Spinal cord (tissue), 9 donors: ENCODE measurements at regions not wholly inside any gene's neighbourhood (a gene's known extent, or its start where the extent isn't known, plus 50 kb on each side); places are given as distances from the start of the nearest gene placed in this dataset.
"Not testable (repeated sequence)": the region's sequence is repeated elsewhere in the genome, so short reads cannot be mapped to it uniquely, and the experiment has no call there.

Experiments
- DNase-seq, 6 donors: peaks; one replicate each; pipeline versions ENCODE4 v3.0.0 to v3.0.0-alpha.2; 2013 to 2015; ENCODE audit warnings: low spot score in 6 of 6, low read depth in 4 of 6
- H3K27ac ChIP-seq: one replicate; pipeline ENCODE4 v1.5.1; 2013; ENCODE audit warnings: low read depth, low read length, control low read depth
- H3K27me3 ChIP-seq: one replicate; pipeline ENCODE4 v1.6.1; 2013; ENCODE audit warnings: low read length; ENCODE audit not compliant: control insufficient read depth, insufficient read depth
- H3K36me3 ChIP-seq: one replicate; pipeline ENCODE4 v1.6.1; 2013; ENCODE audit warnings: low read length; ENCODE audit not compliant: control insufficient read depth, insufficient read depth
- H3K4me1 ChIP-seq: one replicate; pipeline ENCODE4 v1.6.1; 2013; ENCODE audit warnings: low read length; ENCODE audit not compliant: control insufficient read depth, insufficient read depth
- H3K4me3 ChIP-seq: one replicate; pipeline ENCODE4 v1.5.1; 2013; ENCODE audit warnings: low read depth, low read length, control low read depth
- H3K9me3 ChIP-seq: one replicate; pipeline ENCODE4 v1.6.1; 2013; ENCODE audit warnings: low read length; ENCODE audit not compliant: control insufficient read depth, insufficient read depth
- WGBS: methylation state at CpG from one replicate; pipeline ENCODE4 v1.1.5; 2013; ENCODE audit warnings: missing lambda C conversion rate; ENCODE audit not compliant: insufficient coverage; 5-methylcytosine and 5-hydroxymethylcytosine counted together
- donor health status: healthy.

DNA sequence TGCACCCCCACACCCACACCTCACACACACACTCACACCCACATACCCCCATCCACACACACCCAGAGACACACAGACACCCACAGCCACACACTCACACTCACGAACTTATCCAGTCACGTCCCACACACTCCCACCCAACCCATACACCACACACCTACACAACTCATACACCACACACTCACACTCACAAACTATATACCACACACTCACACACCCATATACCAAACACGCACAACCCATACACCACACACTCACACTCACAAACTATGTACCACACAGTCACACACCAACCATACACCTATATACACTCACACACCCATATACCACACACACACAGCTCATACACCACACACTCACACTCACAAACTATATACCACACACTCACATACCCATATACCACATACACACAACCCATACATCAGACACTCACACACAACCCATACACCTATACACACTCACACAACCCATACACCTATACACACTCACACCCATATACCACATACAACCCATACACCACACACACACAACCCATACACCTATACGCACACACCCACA, 162.4 kb downstream of the TMEM121 start:
- WGBS: 95% methylated on average over 4 of the region's 4 CpGs
- DNase-seq, H3K9me3 ChIP-seq: not testable (repeated sequence)

DNA sequence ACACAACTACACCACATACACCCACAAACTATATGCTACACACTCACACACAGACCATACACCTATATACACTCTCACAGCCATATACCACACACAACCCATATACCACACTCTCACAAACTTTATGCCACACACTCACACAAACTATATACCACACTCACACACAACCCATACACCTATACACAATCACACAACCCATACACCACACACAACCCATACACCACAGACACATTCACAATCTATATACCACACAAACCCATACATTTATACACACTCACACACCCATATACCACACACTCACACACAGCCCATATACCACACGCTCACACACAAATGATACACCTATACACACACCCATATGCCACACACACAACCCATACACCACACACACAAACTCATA, 163.3 kb downstream of the TMEM121 start:
- Histone ChIP-seq H3K36me3 (no peaks in the 10 kb centered on the region), H3K9me3 (peaks cover 9% of the 10 kb centered on the region), H3K4me3 (no peak overlapping the region), H3K4me1 (no peaks in the 10 kb centered on the region), H3K27me3 (no peaks in the 10 kb centered on the region), H3K27ac (no peak overlapping the region)
- whole genome bisulfite sequencing: 93% methylated on average over 1 of the region's 1 CpG
- no peak for DNase-seq

More for the DNA sequence above, 162.4 kb downstream of the TMEM121 start:
- H3K27me3 ChIP-seq, H3K4me1 ChIP-seq, H3K27ac ChIP-seq, H3K36me3 ChIP-seq, H3K4me3 ChIP-seq: not testable (repeated sequence)

DNA sequence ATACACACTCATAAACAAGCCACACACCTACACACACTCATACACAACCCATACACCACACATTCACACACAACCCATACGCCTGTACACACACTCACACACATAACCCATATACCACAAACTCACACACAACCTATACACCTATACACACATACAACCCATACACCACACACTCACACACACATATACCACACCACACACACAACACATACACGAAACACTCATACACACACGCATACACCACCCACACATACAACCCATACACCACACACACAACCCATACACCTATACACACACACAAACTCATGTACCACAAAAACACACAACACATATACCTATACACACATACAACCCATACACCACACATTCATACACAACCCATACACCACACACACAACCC, 164.3 kb downstream of the TMEM121 start:
- WGBS: 81% methylated on average over 3 of the region's 3 CpGs
- no peaks in the 10 kb centered on the region for H3K27me3 ChIP-seq
- peaks cover 9% of the 10 kb centered on the region for H3K9me3 ChIP-seq
- H3K36me3 ChIP-seq: no peaks in the 10 kb centered on the region
- no peak overlapping the region for H3K27ac ChIP-seq
- no peak for DNase-seq
- no peak overlapping the region for H3K4me3 ChIP-seq
- H3K4me1 ChIP-seq: no peaks in the 10 kb centered on the region

DNA sequence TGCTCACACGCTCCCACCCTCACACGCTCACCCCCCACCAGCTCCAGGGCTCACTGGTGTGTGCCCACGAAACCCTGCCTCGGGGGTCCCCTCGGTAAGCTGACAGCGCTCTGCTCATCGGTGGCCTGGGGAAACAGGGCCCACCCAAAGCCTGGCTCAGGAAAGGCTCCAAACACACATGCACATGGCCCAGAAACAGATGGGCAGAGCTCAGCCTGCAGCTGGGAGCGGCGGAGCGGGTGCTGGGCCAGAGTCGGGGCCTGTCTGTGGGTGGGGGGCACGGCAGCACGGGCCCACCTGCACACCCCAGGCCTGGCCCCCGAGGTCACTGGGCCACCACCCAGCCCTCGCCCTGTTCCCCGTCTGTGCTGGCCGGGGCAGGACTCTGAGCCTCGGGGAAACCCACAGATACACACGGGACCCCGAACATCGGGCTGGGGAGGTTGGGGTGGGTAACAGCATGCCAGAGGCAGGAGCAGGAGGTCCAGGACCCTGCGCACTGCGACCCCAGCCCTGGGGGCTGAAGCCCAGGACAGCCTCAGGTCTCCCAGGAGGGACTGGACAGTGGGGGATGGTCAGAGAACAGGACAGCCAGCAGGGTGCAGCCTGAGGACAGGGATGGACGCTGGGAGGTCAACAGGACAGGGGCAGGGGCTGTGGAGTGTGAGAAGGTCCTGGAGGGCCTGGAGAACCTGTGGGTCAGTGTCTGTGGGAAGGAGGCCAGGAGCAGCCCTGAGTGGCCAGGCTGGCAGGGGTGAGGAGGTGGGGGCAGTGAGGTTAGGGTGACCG, 165.1 kb downstream of the TMEM121 start:
- not testable (repeated sequence) for H3K4me1 ChIP-seq, DNase-seq, H3K36me3 ChIP-seq, H3K4me3 ChIP-seq, H3K27me3 ChIP-seq, H3K27ac ChIP-seq, H3K9me3 ChIP-seq
- 91% methylated on average over 16 of the region's 25 CpGs for WGBS

DNA sequence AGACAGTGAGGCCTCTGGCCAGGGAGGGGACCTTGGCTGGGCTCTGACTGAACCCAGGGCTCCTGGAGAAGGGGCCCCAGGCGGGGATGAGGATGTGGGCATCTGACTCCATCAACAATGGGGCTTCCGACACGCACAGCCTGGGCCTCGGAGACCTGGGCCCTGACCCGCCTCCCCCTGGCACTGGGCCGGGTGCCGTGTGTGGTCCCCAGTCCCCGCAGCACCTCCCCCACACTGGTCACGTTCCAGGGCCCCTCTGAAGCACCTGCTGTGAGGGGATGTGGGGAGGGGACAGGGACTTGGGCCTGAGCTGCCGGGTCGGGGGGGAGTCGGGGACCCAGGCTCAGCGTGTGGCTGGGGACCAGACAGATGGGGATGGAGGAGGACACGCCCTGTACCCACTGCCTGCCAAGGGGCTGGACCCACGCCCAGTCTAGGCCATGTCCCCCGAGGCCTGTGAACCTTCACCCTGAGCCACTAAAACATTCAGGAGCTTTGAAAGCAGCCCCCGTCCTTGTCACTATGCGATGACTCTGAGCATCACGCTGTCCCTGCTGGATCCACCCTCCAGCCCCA, 165.8 kb downstream of the TMEM121 start:
- not testable (repeated sequence) for H3K9me3 ChIP-seq, H3K27me3 ChIP-seq, H3K36me3 ChIP-seq, H3K4me1 ChIP-seq, DNase-seq, H3K27ac ChIP-seq, H3K4me3 ChIP-seq
- no CpG with 5 or more reads among the region's 19 CpGs for whole genome bisulfite sequencing

DNA sequence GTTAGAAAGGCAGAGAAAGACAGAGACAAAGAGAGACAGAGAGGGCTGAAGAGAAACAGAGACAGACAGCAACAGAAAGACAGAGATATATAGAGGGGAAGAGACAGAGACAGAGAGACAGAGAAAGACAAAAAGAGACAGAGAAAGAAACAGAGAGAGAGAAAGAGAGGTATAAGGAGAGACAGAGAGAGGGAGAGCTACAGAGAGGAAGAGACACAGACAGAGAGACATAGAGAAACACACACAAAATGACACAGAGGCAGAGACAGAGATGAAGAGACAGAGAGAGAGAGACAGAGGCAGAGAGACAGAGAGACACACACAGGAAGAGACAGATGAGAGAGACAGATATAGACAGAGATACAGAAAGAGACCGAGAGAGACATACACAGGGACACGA, 168.6 kb downstream of the TMEM121 start:
- no peak for DNase-seq
- no peak overlapping the region for H3K27ac ChIP-seq
- no peaks in the 10 kb centered on the region for H3K27me3 ChIP-seq
- H3K9me3 ChIP-seq: peaks cover 9% of the 10 kb centered on the region
- H3K4me3 ChIP-seq: no peak overlapping the region
- H3K4me1 ChIP-seq: no peaks in the 10 kb centered on the region
- H3K36me3 ChIP-seq: no peaks in the 10 kb centered on the region
- no CpG with 5 or more reads among the region's 2 CpGs for WGBS

DNA sequence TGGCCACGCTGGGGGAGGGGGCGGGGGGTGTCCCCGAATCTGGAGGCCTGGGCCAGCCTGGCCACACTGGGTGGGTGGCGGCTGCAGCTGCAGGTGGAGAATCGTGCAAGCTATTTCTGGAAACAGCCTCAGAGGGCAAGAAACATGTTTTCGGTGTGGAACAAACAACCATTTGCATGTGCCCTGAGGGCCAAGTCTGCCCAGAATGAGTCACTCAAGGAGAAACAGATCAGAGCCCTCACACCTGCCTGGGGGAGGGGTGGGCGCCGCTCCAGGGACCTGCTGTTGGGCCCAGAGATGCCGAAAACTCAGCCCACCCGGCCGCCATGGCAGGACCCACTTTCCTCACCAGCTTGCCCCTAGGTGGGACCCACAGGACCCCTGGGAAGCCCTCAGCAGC, 170.0 kb downstream of the TMEM121 start:
- not testable (repeated sequence) for H3K27me3 ChIP-seq, DNase-seq, H3K27ac ChIP-seq, H3K36me3 ChIP-seq, H3K4me3 ChIP-seq, H3K4me1 ChIP-seq, H3K9me3 ChIP-seq
- WGBS: no CpG with 5 or more reads among the region's 11 CpGs

DNA sequence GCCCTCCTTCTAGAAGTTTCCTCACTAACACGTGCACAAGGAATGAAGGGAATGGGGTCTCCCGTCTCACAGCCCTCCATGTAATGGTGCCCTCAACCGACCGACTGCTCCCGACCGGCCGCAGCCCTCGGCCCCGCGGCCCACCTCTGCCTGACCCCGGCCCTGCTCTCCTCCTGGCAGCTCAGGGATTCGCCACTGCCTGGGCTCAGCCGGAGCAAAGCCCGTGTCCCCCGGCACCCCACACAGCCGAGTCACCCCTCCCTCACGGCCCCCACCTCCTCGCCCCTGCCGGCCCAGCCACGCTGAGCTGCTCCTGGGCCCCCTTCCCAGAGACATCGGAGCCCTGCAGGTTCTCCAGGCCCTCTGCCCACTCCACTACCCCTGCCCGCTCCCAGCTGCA, 171.0 kb downstream of the TMEM121 start:
- not testable (repeated sequence) for H3K4me3 ChIP-seq, H3K27ac ChIP-seq, DNase-seq, H3K36me3 ChIP-seq, H3K4me1 ChIP-seq, H3K9me3 ChIP-seq, H3K27me3 ChIP-seq
- 53% methylated on average over 3 of the region's 22 CpGs for WGBS

DNA sequence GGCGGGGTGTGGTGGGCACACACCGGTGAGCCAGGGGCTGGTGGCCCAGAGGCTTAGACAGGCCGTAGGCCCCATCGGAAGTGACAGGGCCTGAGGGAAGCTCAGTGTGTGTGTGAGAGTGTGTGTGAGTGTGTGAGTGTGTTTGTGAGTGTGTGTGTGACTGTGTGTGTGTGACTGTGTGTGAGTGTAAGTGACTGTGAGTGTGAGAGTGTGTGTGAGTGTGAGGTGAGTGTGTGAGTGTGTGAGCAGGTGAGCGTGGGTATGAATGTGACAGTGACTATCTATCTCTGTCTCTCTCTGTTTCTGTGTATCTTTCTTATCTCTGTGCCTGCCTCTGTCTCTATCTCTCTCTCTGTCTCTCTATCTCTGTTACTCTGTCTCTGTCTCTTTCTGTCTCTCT, 171.6 kb downstream of the TMEM121 start:
- not testable (repeated sequence) for H3K4me1 ChIP-seq, DNase-seq, H3K27me3 ChIP-seq, H3K27ac ChIP-seq, H3K9me3 ChIP-seq, H3K36me3 ChIP-seq, H3K4me3 ChIP-seq
- 85% methylated on average over 5 of the region's 5 CpGs for WGBS

DNA sequence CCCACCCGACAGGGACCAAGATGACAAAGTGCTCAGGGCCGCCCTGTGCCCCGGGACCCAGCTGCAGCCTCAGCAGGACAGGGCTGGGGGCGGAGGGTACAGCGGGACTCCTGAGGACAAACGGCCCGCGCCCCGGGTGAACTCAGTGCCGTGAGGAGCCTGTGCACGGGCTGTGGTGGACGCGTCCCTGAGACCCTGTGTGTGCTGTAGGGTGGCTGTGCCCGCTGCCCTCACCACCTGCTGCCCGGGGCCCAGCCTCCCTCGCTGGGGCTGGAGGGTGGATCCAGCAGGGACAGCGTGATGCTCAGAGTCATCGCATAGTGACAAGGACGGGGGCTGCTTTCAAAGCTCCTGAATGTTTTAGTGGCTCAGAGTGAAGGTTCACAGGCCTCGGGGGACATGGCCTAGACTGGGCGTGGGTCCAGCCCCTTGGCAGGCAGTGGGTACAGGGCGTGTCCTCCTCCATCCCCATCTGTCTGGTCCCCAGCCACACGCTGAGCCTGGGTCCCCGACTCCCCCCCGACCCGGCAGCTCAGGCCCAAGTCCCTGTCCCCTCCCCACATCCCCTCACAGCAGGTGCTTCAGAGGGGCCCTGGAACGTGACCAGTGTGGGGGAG, 172.7 kb downstream of the TMEM121 start:
- WGBS: 82% methylated on average over 2 of the region's 27 CpGs
- not testable (repeated sequence) for H3K36me3 ChIP-seq, H3K27me3 ChIP-seq, H3K27ac ChIP-seq, H3K4me3 ChIP-seq, H3K4me1 ChIP-seq, DNase-seq, H3K9me3 ChIP-seq
